ENCODE measurements at regions not wholly inside any gene's neighbourhood (a gene's known extent, or its start where the extent isn't known, plus 50 kb on each side); places are given as distances from the start of the nearest gene placed in this dataset.

DNA sequence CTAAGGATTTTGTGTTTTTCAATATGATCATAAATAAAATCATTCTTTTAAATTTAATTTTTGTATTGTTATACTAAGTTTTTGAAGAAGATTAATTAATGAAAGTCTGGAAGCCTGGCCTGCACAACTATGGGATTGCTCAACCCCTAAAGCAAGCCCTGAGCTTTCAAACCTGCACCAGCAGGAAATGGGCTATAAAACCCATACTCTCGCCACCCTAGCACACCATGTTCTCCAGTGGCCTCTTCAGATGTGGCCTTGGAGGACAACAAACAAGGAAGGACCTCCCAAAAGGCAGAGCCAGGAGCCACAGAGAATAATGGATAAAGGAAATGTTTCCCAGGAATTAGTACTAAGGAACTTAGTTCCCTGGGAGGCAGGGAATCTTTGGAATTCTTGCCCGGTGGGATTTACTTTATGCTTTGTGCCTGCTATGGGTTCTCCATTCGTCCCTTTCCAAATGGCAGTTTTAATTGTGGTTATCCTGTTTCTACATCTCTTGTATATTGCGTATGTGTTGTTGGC is 212.5 kb downstream of the ZFP36L2 start:
- no peak for TF ChIP-seq NR2F2 (IDR thresholded peaks at IDR 0.05)
- no peak for TF ChIP-seq EGR1 (IDR thresholded peaks at IDR 0.05; ENCODE audit: low read depth in 2 of 2)
- no peak for TF ChIP-seq YY1 (IDR thresholded peaks at IDR 0.05)
- TF ChIP-seq RAD21 (IDR thresholded peaks at IDR 0.05), result no peak
- TF ChIP-seq HNF4G (IDR thresholded peaks at IDR 0.05), result no peak
- no peak for TF ChIP-seq SP1 (IDR thresholded peaks at IDR 0.05)
- TF ChIP-seq FOXA2 (IDR thresholded peaks at IDR 0.05), result no peak
- no peak for TF ChIP-seq HNF4A (conservative IDR thresholded peaks at IDR 0.05)
- TF ChIP-seq GABPA (IDR thresholded peaks at IDR 0.05 in 1 of 2, conservative IDR thresholded peaks at IDR 0.05 in 1 of 2), result no peak
- TF ChIP-seq, protein P1, sequence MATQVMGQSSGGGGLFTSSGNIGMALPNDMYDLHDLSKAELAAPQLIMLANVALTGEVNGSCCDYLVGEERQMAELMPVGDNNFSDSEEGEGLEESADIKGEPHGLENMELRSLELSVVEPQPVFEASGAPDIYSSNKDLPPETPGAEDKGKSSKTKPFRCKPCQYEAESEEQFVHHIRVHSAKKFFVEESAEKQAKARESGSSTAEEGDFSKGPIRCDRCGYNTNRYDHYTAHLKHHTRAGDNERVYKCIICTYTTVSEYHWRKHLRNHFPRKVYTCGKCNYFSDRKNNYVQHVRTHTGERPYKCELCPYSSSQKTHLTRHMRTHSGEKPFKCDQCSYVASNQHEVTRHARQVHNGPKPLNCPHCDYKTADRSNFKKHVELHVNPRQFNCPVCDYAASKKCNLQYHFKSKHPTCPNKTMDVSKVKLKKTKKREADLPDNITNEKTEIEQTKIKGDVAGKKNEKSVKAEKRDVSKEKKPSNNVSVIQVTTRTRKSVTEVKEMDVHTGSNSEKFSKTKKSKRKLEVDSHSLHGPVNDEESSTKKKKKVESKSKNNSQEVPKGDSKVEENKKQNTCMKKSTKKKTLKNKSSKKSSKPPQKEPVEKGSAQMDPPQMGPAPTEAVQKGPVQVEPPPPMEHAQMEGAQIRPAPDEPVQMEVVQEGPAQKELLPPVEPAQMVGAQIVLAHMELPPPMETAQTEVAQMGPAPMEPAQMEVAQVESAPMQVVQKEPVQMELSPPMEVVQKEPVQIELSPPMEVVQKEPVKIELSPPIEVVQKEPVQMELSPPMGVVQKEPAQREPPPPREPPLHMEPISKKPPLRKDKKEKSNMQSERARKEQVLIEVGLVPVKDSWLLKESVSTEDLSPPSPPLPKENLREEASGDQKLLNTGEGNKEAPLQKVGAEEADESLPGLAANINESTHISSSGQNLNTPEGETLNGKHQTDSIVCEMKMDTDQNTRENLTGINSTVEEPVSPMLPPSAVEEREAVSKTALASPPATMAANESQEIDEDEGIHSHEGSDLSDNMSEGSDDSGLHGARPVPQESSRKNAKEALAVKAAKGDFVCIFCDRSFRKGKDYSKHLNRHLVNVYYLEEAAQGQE (IDR thresholded peaks at IDR 0.05), result no peak
- TF ChIP-seq, protein P2, sequence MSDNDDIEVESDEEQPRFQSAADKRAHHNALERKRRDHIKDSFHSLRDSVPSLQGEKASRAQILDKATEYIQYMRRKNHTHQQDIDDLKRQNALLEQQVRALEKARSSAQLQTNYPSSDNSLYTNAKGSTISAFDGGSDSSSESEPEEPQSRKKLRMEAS (IDR thresholded peaks at IDR 0.05), result no peak
- TF ChIP-seq FOXA1 (IDR thresholded peaks at IDR 0.05), result no peak
- Histone ChIP-seq H3K9me3 (ENCODE audit: control insufficient read depth in 4 of 4, low read length in 3 of 4) (no peaks in the 10 kb centered on the region), H3K9ac (ENCODE audit: low read depth in 1 of 2, low read length in 2 of 2) (no peak overlapping the region), H3K4me3 (ENCODE audit: low read depth in 1 of 3, low read length in 3 of 3) (no peak overlapping the region), H3K36me3 (ENCODE audit: control insufficient read depth in 4 of 4, insufficient read depth in 3 of 4, low read depth in 1 of 4, low read length in 3 of 4) (no peaks in the 10 kb centered on the region), H3K27ac (ENCODE audit: low read depth in 1 of 2, low read length in 2 of 2) (no peak overlapping the region), H3K4me1 (ENCODE audit: control insufficient read depth in 4 of 4, insufficient read depth in 4 of 4, low read length in 3 of 4) (peaks cover 2 to 20% (median 12%) of the 10 kb centered on the region in 4 donors), H3K27me3 (ENCODE audit: control insufficient read depth in 4 of 4, insufficient read depth in 4 of 4, low read length in 3 of 4) (no peaks in the 10 kb centered on the region)
- WGBS, result 87% methylated on average over 4 of the region's 4 CpGs
- no peak for DNase-seq (ENCODE audit: low spot score)

DNA sequence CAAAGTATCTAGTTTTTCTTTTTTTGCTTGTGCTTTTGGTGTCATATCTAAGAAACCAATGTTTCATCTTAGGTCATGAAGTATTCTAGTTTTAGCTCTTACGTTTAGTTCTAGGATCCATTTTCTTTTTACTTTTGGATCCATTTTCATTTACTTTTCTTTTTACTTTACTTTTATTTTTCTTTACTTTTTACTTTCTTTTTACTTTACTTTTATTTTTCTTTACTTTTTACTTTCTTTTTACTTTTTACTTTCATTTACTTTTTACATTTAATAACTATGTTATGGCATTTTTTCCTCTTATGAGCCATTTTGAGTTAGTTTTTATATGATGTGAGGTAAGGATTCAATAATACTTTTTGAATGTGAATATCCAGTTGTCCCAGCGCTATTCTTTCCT is 213.4 kb downstream of the ZFP36L2 start:
- 73% methylated on average over 2 of the region's 2 CpGs for WGBS
- no peak for DNase-seq (ENCODE audit: low spot score)
- H3K9ac ChIP-seq (ENCODE audit: low read depth in 1 of 2, low read length in 2 of 2), result no peak overlapping the region
- H3K4me3 ChIP-seq (ENCODE audit: low read depth in 1 of 3, low read length in 3 of 3), result no peak overlapping the region
- H3K4me1 ChIP-seq (ENCODE audit: control insufficient read depth in 4 of 4, insufficient read depth in 4 of 4, low read length in 3 of 4), result peaks cover 0 to 11% (median 3%) of the 10 kb centered on the region in 4 donors
- no peaks in the 10 kb centered on the region for H3K36me3 ChIP-seq (ENCODE audit: control insufficient read depth in 4 of 4, insufficient read depth in 3 of 4, low read depth in 1 of 4, low read length in 3 of 4)
- H3K27ac ChIP-seq (ENCODE audit: low read depth in 1 of 2, low read length in 2 of 2), result no peak overlapping the region
- TF ChIP-seq, protein P3, sequence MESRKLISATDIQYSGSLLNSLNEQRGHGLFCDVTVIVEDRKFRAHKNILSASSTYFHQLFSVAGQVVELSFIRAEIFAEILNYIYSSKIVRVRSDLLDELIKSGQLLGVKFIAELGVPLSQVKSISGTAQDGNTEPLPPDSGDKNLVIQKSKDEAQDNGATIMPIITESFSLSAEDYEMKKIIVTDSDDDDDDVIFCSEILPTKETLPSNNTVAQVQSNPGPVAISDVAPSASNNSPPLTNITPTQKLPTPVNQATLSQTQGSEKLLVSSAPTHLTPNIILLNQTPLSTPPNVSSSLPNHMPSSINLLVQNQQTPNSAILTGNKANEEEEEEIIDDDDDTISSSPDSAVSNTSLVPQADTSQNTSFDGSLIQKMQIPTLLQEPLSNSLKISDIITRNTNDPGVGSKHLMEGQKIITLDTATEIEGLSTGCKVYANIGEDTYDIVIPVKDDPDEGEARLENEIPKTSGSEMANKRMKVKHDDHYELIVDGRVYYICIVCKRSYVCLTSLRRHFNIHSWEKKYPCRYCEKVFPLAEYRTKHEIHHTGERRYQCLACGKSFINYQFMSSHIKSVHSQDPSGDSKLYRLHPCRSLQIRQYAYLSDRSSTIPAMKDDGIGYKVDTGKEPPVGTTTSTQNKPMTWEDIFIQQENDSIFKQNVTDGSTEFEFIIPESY (IDR thresholded peaks at IDR 0.05), result no peak
- TF ChIP-seq TAF1 (conservative IDR thresholded peaks at IDR 0.05) (no peak), HNF4G (IDR thresholded peaks at IDR 0.05) (no peak), RXRA (IDR thresholded peaks at IDR 0.05) (no peak), YY1 (IDR thresholded peaks at IDR 0.05) (no peak), RAD21 (IDR thresholded peaks at IDR 0.05) (no peak), HNF4A (conservative IDR thresholded peaks at IDR 0.05) (no peak), GABPA (IDR thresholded peaks at IDR 0.05 in 1 of 2, conservative IDR thresholded peaks at IDR 0.05 in 1 of 2) (no peak), NR2F2 (IDR thresholded peaks at IDR 0.05) (no peak), SP1 (IDR thresholded peaks at IDR 0.05) (no peak), JUND (IDR thresholded peaks at IDR 0.05) (no peak), FOXA2 (IDR thresholded peaks at IDR 0.05) (no peak), EGR1 (IDR thresholded peaks at IDR 0.05; ENCODE audit: low read depth in 2 of 2) (no peak), FOXA1 (IDR thresholded peaks at IDR 0.05) (no peak)
- TF ChIP-seq, protein P4, sequence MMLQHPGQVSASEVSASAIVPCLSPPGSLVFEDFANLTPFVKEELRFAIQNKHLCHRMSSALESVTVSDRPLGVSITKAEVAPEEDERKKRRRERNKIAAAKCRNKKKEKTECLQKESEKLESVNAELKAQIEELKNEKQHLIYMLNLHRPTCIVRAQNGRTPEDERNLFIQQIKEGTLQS (IDR thresholded peaks at IDR 0.05), result no peak
- TF ChIP-seq, protein P5, sequence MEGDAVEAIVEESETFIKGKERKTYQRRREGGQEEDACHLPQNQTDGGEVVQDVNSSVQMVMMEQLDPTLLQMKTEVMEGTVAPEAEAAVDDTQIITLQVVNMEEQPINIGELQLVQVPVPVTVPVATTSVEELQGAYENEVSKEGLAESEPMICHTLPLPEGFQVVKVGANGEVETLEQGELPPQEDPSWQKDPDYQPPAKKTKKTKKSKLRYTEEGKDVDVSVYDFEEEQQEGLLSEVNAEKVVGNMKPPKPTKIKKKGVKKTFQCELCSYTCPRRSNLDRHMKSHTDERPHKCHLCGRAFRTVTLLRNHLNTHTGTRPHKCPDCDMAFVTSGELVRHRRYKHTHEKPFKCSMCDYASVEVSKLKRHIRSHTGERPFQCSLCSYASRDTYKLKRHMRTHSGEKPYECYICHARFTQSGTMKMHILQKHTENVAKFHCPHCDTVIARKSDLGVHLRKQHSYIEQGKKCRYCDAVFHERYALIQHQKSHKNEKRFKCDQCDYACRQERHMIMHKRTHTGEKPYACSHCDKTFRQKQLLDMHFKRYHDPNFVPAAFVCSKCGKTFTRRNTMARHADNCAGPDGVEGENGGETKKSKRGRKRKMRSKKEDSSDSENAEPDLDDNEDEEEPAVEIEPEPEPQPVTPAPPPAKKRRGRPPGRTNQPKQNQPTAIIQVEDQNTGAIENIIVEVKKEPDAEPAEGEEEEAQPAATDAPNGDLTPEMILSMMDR (IDR thresholded peaks at IDR 0.05; ENCODE audit: low read depth, low read length, missing input control), result no peak
- TF ChIP-seq, protein P1 (IDR thresholded peaks at IDR 0.05), result no peak
- TF ChIP-seq, protein P2 (IDR thresholded peaks at IDR 0.05), result no peak
- no peaks in the 10 kb centered on the region for H3K27me3 ChIP-seq (ENCODE audit: control insufficient read depth in 4 of 4, insufficient read depth in 4 of 4, low read length in 3 of 4)
- H3K9me3 ChIP-seq (ENCODE audit: control insufficient read depth in 4 of 4, low read length in 3 of 4), result no peaks in the 10 kb centered on the region

All from liver (tissue), 8 donors.